ENCODE measurements at regions not wholly inside any gene's neighbourhood (a gene's known extent, or its start where the extent isn't known, plus 50 kb on each side); places are given as distances from the start of the nearest gene placed in this dataset.

- H2BK120ac ChIP-seq (ENCODE audit: low read depth, low read length) = no peak overlapping the region
- H2BK12ac ChIP-seq (ENCODE audit: low read length) = no peak overlapping the region
- DNase-seq (ENCODE audit: low spot score) = no peak
- H4K8ac ChIP-seq (ENCODE audit: low read depth, low read length) = no peak overlapping the region
- H3K4ac ChIP-seq (ENCODE audit: low read length) = no peak overlapping the region
- no peak overlapping the region for H4K91ac ChIP-seq (ENCODE audit: low read depth, low read length, poor library complexity)
- no peak overlapping the region for H2AK5ac ChIP-seq (ENCODE audit: low read depth, low read length)
- no peak overlapping the region for H3K27ac ChIP-seq (replicated peaks; ENCODE audit: low read length)
- no peak overlapping the region for H3K18ac ChIP-seq (ENCODE audit: low read length)
- H2BK15ac ChIP-seq (ENCODE audit: low read length) = no peak overlapping the region
- WGBS, 2 donors (ENCODE audit: extremely low coverage in 2 of 2, insufficient read length in 2 of 2, insufficient replicate concordance in 1 of 2) = no CpG with 5 or more reads among the region's 16 CpGs
- H3K27me3 ChIP-seq (ENCODE audit: control insufficient read depth in 3 of 3, insufficient read depth in 3 of 3, low read depth in 1 of 3, low read length in 3 of 3) = peaks cover 0 to 2% (median 0%) of the 10 kb centered on the region in 3 experiments
- no peaks in the 10 kb centered on the region for H3K79me1 ChIP-seq (ENCODE audit: low read depth, low read length)
- H3K9ac ChIP-seq (ENCODE audit: low read depth, low read length, poor library complexity) = no peak overlapping the region
- no peak overlapping the region for H2BK5ac ChIP-seq (ENCODE audit: low read length)
- no peaks in the 10 kb centered on the region for H3K9me3 ChIP-seq (replicated peaks in 1 of 2; ENCODE audit: control insufficient read depth in 2 of 2, insufficient read depth in 1 of 2, low read depth in 1 of 2, low read length in 2 of 2)
- no peak overlapping the region for H3K23ac ChIP-seq (ENCODE audit: low read depth, low read length, poor library complexity)
- no peak overlapping the region for H3K4me2 ChIP-seq (ENCODE audit: insufficient read depth, low read length, poor library complexity, severe bottlenecking)
- H3K36me3 ChIP-seq (replicated peaks in 1 of 2; ENCODE audit: control insufficient read depth in 2 of 2, insufficient read depth in 2 of 2, low read length in 2 of 2) = no peaks in the 10 kb centered on the region
- peaks cover 0 to 2% of the 10 kb centered on the region in 2 donors for H3K4me1 ChIP-seq (ENCODE audit: control insufficient read depth in 2 of 2, insufficient read depth in 1 of 2, low read depth in 1 of 2, low read length in 2 of 2)
- H3K4me3 ChIP-seq (ENCODE audit: low read length in 2 of 2) = no peak overlapping the region
- no peak overlapping the region for H3K14ac ChIP-seq (ENCODE audit: low read length)
- no peak overlapping the region for H2AFZ ChIP-seq (ENCODE audit: low read length)
These were observed 331.9 kb downstream of the FOXL1 start for GRCh38 chr16:86910161-86910769.

- no peak overlapping the region for H3K14ac ChIP-seq (ENCODE audit: low read length)
- no peak overlapping the region for H3K4me2 ChIP-seq (ENCODE audit: insufficient read depth, low read length, poor library complexity, severe bottlenecking)
- no peak overlapping the region for H3K23ac ChIP-seq (ENCODE audit: low read depth, low read length, poor library complexity)
- WGBS, 2 donors (ENCODE audit: extremely low coverage in 2 of 2, insufficient read length in 2 of 2, insufficient replicate concordance in 1 of 2) = no CpG with 5 or more reads among the region's 4 CpGs
- H3K4ac ChIP-seq (ENCODE audit: low read length) = no peak overlapping the region
- H3K79me1 ChIP-seq (ENCODE audit: low read depth, low read length) = no peaks in the 10 kb centered on the region
- H4K91ac ChIP-seq (ENCODE audit: low read depth, low read length, poor library complexity) = no peak overlapping the region
- H3K9me3 ChIP-seq (replicated peaks in 1 of 2; ENCODE audit: control insufficient read depth in 2 of 2, insufficient read depth in 1 of 2, low read depth in 1 of 2, low read length in 2 of 2) = no peaks in the 10 kb centered on the region
- no peak for DNase-seq (ENCODE audit: low spot score)
- H2BK15ac ChIP-seq (ENCODE audit: low read length) = no peak overlapping the region
- no peak overlapping the region for H3K4me3 ChIP-seq (ENCODE audit: low read length in 2 of 2)
- H2BK120ac ChIP-seq (ENCODE audit: low read depth, low read length) = no peak overlapping the region
- H2BK12ac ChIP-seq (ENCODE audit: low read length) = no peak overlapping the region
- peak overlapping the region; percentile 26 for H2AFZ ChIP-seq (ENCODE audit: low read length)
- no peaks in the 10 kb centered on the region for H3K27me3 ChIP-seq (ENCODE audit: control insufficient read depth in 3 of 3, insufficient read depth in 3 of 3, low read depth in 1 of 3, low read length in 3 of 3)
- no peaks in the 10 kb centered on the region for H3K36me3 ChIP-seq (replicated peaks in 1 of 2; ENCODE audit: control insufficient read depth in 2 of 2, insufficient read depth in 2 of 2, low read length in 2 of 2)
- H2BK5ac ChIP-seq (ENCODE audit: low read length) = no peak overlapping the region
- no peak overlapping the region for H4K8ac ChIP-seq (ENCODE audit: low read depth, low read length)
- no peak overlapping the region for H3K18ac ChIP-seq (ENCODE audit: low read length)
- H3K9ac ChIP-seq (ENCODE audit: low read depth, low read length, poor library complexity) = no peak overlapping the region
- peaks cover 0 to 2% of the 10 kb centered on the region in 2 donors for H3K4me1 ChIP-seq (ENCODE audit: control insufficient read depth in 2 of 2, insufficient read depth in 1 of 2, low read depth in 1 of 2, low read length in 2 of 2)
- no peak overlapping the region for H3K27ac ChIP-seq (replicated peaks; ENCODE audit: low read length)
- no peak overlapping the region for H2AK5ac ChIP-seq (ENCODE audit: low read depth, low read length)
These were observed 333.1 kb downstream of the FOXL1 start for GRCh38 chr16:86911437-86911958.

DNA sequence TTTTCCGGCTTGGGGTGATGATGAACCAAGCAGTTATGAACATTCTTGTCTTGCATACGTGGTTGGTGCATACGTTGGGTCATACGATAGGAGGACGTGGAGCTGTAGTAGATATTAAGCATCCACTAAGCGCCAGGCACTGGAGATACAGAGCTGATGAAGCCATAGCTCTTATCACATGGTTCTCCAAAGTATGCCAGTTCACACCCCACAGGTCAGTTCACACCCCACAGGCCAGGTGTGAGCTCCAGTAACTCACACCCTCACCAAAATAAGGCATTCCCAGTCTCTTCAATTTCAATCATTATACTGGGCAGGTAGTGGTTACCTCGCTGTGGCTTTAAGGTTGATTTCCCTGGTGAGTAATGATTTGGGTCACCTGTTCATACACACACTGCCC, 335.5 kb downstream of the FOXL1 start:
- no peaks in the 10 kb centered on the region for H3K27me3 ChIP-seq (ENCODE audit: control insufficient read depth in 3 of 3, insufficient read depth in 3 of 3, low read depth in 1 of 3, low read length in 3 of 3)
- H2BK15ac ChIP-seq (ENCODE audit: low read length) = no peak overlapping the region
- no peak overlapping the region for H3K4me3 ChIP-seq (ENCODE audit: low read length in 2 of 2)
- no peak overlapping the region for H3K23ac ChIP-seq (ENCODE audit: low read depth, low read length, poor library complexity)
- no peak overlapping the region for H2AK5ac ChIP-seq (ENCODE audit: low read depth, low read length)
- H3K18ac ChIP-seq (ENCODE audit: low read length) = no peak overlapping the region
- H4K8ac ChIP-seq (ENCODE audit: low read depth, low read length) = no peak overlapping the region
- H3K14ac ChIP-seq (ENCODE audit: low read length) = no peak overlapping the region
- H3K4me1 ChIP-seq (ENCODE audit: control insufficient read depth in 2 of 2, insufficient read depth in 1 of 2, low read depth in 1 of 2, low read length in 2 of 2) = peaks cover 0 to 2% of the 10 kb centered on the region in 2 donors
- H3K36me3 ChIP-seq (replicated peaks in 1 of 2; ENCODE audit: control insufficient read depth in 2 of 2, insufficient read depth in 2 of 2, low read length in 2 of 2) = no peaks in the 10 kb centered on the region
- H2BK5ac ChIP-seq (ENCODE audit: low read length) = no peak overlapping the region
- H3K4ac ChIP-seq (ENCODE audit: low read length) = no peak overlapping the region
- H3K4me2 ChIP-seq (ENCODE audit: insufficient read depth, low read length, poor library complexity, severe bottlenecking) = no peak overlapping the region
- no peak overlapping the region for H3K27ac ChIP-seq (replicated peaks; ENCODE audit: low read length)
- H2AFZ ChIP-seq (ENCODE audit: low read length) = no peak overlapping the region
- H2BK12ac ChIP-seq (ENCODE audit: low read length) = no peak overlapping the region
- H2BK120ac ChIP-seq (ENCODE audit: low read depth, low read length) = no peak overlapping the region
- H3K79me1 ChIP-seq (ENCODE audit: low read depth, low read length) = no peaks in the 10 kb centered on the region
- no peak for DNase-seq (ENCODE audit: low spot score)
- no peak overlapping the region for H4K91ac ChIP-seq (ENCODE audit: low read depth, low read length, poor library complexity)
- H3K9ac ChIP-seq (ENCODE audit: low read depth, low read length, poor library complexity) = no peak overlapping the region
- H3K9me3 ChIP-seq (replicated peaks in 1 of 2; ENCODE audit: control insufficient read depth in 2 of 2, insufficient read depth in 1 of 2, low read depth in 1 of 2, low read length in 2 of 2) = no peaks in the 10 kb centered on the region
- no CpG with 5 or more reads among the region's 7 CpGs for WGBS, 2 donors (ENCODE audit: extremely low coverage in 2 of 2, insufficient read length in 2 of 2, insufficient replicate concordance in 1 of 2)

DNA sequence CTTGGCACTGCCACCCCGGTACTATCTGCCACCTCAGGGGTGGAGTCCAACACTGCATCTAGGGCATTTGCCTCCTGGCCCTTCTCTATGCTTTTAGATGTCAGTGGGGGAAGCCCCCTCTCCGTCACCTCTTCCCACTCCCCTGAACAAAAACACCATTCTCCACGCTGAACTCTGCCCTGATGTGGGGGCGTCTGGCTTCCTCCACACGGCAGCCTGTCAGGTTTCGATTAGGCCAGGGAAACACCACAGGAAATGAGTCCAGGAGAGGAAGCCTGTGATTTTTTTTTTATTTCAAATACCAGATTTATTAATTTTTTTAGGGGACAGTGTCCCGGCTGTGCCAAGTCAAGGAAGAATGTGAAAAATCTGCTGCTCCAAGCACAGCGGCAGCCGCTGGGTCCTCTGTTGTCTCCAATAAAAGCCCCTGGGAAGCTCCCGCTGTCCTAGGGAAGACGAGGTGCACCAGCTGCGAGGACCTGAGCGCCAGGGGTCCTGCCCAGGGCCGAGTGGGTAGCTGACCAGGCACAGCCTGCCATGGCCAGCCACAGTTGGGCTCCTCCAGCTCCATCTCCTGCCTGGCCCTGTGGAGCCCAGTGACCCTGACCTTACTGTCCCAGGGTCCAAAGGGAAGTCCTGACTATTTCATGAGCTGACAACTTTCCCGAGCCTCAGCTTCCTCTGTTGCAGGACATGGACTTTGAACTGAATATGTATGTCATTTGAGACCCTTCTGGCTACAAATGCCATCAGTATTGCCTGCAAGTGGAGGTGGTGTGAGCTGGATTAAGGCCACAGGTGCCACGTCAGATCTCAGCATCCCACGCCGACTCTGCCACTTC, 336.7 kb downstream of the FOXL1 start:
- Histone ChIP-seq H3K4me1 (ENCODE audit: control insufficient read depth in 2 of 2, insufficient read depth in 1 of 2, low read depth in 1 of 2, low read length in 2 of 2) (peaks cover 0 to 2% of the 10 kb centered on the region in 2 donors), H3K14ac (ENCODE audit: low read length) (no peak overlapping the region), H3K4ac (ENCODE audit: low read length) (no peak overlapping the region), H4K8ac (ENCODE audit: low read depth, low read length) (no peak overlapping the region), H2BK15ac (ENCODE audit: low read length) (no peak overlapping the region), H3K4me3 (ENCODE audit: low read length in 2 of 2) (peak overlapping the region in 1 of 2 donors; percentile 14), H2AK5ac (ENCODE audit: low read depth, low read length) (no peak overlapping the region), H3K9me3 (replicated peaks in 1 of 2; ENCODE audit: control insufficient read depth in 2 of 2, insufficient read depth in 1 of 2, low read depth in 1 of 2, low read length in 2 of 2) (no peaks in the 10 kb centered on the region), H2BK120ac (ENCODE audit: low read depth, low read length) (no peak overlapping the region), H3K27ac (replicated peaks; ENCODE audit: low read length) (no peak overlapping the region), H3K27me3 (ENCODE audit: control insufficient read depth in 3 of 3, insufficient read depth in 3 of 3, low read depth in 1 of 3, low read length in 3 of 3) (no peaks in the 10 kb centered on the region), H3K79me1 (ENCODE audit: low read depth, low read length) (peaks cover 2% of the 10 kb centered on the region), H3K36me3 (replicated peaks in 1 of 2; ENCODE audit: control insufficient read depth in 2 of 2, insufficient read depth in 2 of 2, low read length in 2 of 2) (no peaks in the 10 kb centered on the region), H2BK12ac (ENCODE audit: low read length) (peak overlapping the region; percentile 30), H2BK5ac (ENCODE audit: low read length) (no peak overlapping the region), H3K4me2 (ENCODE audit: insufficient read depth, low read length, poor library complexity, severe bottlenecking) (no peak overlapping the region), H3K23ac (ENCODE audit: low read depth, low read length, poor library complexity) (no peak overlapping the region), H4K91ac (ENCODE audit: low read depth, low read length, poor library complexity) (no peak overlapping the region), H3K9ac (ENCODE audit: low read depth, low read length, poor library complexity) (no peak overlapping the region), H2AFZ (ENCODE audit: low read length) (no peak overlapping the region), H3K18ac (ENCODE audit: low read length) (no peak overlapping the region)
- no peak for DNase-seq (ENCODE audit: low spot score)
- WGBS, 2 donors (ENCODE audit: extremely low coverage in 2 of 2, insufficient read length in 2 of 2, insufficient replicate concordance in 1 of 2) = no CpG with 5 or more reads among the region's 18 CpGs
